ENCODE measurements at regions not wholly inside any gene's neighbourhood (a gene's known extent, or its start where the extent isn't known, plus 50 kb on each side); places are given as distances from the start of the nearest gene placed in this dataset.

- Histone ChIP-seq H3K36me3 (ENCODE audit: control insufficient read depth, insufficient read depth, low read length) (no peaks in the 10 kb centered on the region), H3K27ac (no peak overlapping the region), H3K4me1 (no peaks in the 10 kb centered on the region), H3K27me3 (ENCODE audit: control insufficient read depth, insufficient read depth, low read length) (no peaks in the 10 kb centered on the region), H3K4me3 (ENCODE audit: low read depth, low read length) (no peak overlapping the region), H2AFZ (no peak overlapping the region), H3K9ac (no peak overlapping the region), H3K9me3 (ENCODE audit: control insufficient read depth, low read length) (no peaks in the 10 kb centered on the region), H3K4me2 (ENCODE audit: low read length) (no peak overlapping the region), H3K79me2 (no peaks in the 10 kb centered on the region)
- TF ChIP-seq CTCF (IDR thresholded peaks at IDR 0.05): no peak
Observed at GRCh38 chr3:180354214-180354613, 247.7 kb upstream of the TTC14 start.

- Histone ChIP-seq H2AFZ (no peak overlapping the region), H3K79me2 (no peaks in the 10 kb centered on the region), H3K4me1 (no peaks in the 10 kb centered on the region), H3K4me3 (ENCODE audit: low read depth, low read length) (no peak overlapping the region), H3K27ac (no peak overlapping the region), H3K9ac (no peak overlapping the region), H3K27me3 (ENCODE audit: control insufficient read depth, insufficient read depth, low read length) (no peaks in the 10 kb centered on the region), H3K4me2 (ENCODE audit: low read length) (no peak overlapping the region), H3K36me3 (ENCODE audit: control insufficient read depth, insufficient read depth, low read length) (no peaks in the 10 kb centered on the region), H3K9me3 (ENCODE audit: control insufficient read depth, low read length) (no peaks in the 10 kb centered on the region)
- TF ChIP-seq CTCF (IDR thresholded peaks at IDR 0.05): no peak
Observed at GRCh38 chr3:180358179-180358578, 243.8 kb upstream of the TTC14 start.

GRCh38 chr3:180359061-180359952 is 242.7 kb upstream of the TTC14 start:
- Histone ChIP-seq H3K4me3 (ENCODE audit: low read depth, low read length) (no peak overlapping the region), H2AFZ (no peak overlapping the region), H3K27ac (no peak overlapping the region), H3K36me3 (ENCODE audit: control insufficient read depth, insufficient read depth, low read length) (no peaks in the 10 kb centered on the region), H3K9me3 (ENCODE audit: control insufficient read depth, low read length) (no peaks in the 10 kb centered on the region), H3K4me1 (no peaks in the 10 kb centered on the region), H3K9ac (no peak overlapping the region), H3K79me2 (no peaks in the 10 kb centered on the region), H3K27me3 (ENCODE audit: control insufficient read depth, insufficient read depth, low read length) (no peaks in the 10 kb centered on the region), H3K4me2 (ENCODE audit: low read length) (no peak overlapping the region)
- no peak for TF ChIP-seq CTCF (IDR thresholded peaks at IDR 0.05)

GRCh38 chr3:180359953-180360279 is 242.0 kb upstream of the TTC14 start:
- no peak overlapping the region for H3K9ac ChIP-seq
- no peaks in the 10 kb centered on the region for H3K36me3 ChIP-seq (ENCODE audit: control insufficient read depth, insufficient read depth, low read length)
- H3K4me3 ChIP-seq (ENCODE audit: low read depth, low read length): no peak overlapping the region
- H3K4me1 ChIP-seq: no peaks in the 10 kb centered on the region
- no peak overlapping the region for H3K4me2 ChIP-seq (ENCODE audit: low read length)
- TF ChIP-seq CTCF (IDR thresholded peaks at IDR 0.05): no peak
- no peak overlapping the region for H3K27ac ChIP-seq
- no peaks in the 10 kb centered on the region for H3K9me3 ChIP-seq (ENCODE audit: control insufficient read depth, low read length)
- H2AFZ ChIP-seq: no peak overlapping the region
- no peaks in the 10 kb centered on the region for H3K27me3 ChIP-seq (ENCODE audit: control insufficient read depth, insufficient read depth, low read length)
- H3K79me2 ChIP-seq: no peaks in the 10 kb centered on the region

GRCh38 chr3:180362081-180362480 is 239.9 kb upstream of the TTC14 start:
- H3K27ac ChIP-seq: no peak overlapping the region
- no peak overlapping the region for H2AFZ ChIP-seq
- no peaks in the 10 kb centered on the region for H3K36me3 ChIP-seq (ENCODE audit: control insufficient read depth, insufficient read depth, low read length)
- no peak overlapping the region for H3K9ac ChIP-seq
- no peaks in the 10 kb centered on the region for H3K27me3 ChIP-seq (ENCODE audit: control insufficient read depth, insufficient read depth, low read length)
- no peaks in the 10 kb centered on the region for H3K9me3 ChIP-seq (ENCODE audit: control insufficient read depth, low read length)
- no peak for TF ChIP-seq CTCF (IDR thresholded peaks at IDR 0.05)
- H3K4me1 ChIP-seq: no peaks in the 10 kb centered on the region
- H3K79me2 ChIP-seq: no peaks in the 10 kb centered on the region
- no peak overlapping the region for H3K4me2 ChIP-seq (ENCODE audit: low read length)
- H3K4me3 ChIP-seq (ENCODE audit: low read depth, low read length): no peak overlapping the region

Measured in parathyroid adenoma (tissue), 2 donors.